ENCODE measurements at regions not wholly inside any gene's neighbourhood (a gene's known extent, or its start where the extent isn't known, plus 50 kb on each side); places are given as distances from the start of the nearest gene placed in this dataset.

GRCh38 chr4:188695261-188695660, 556.0 kb downstream of the TRIML1 start:
- no peak for TF ChIP-seq CTCF (IDR thresholded peaks at IDR 0.05; ENCODE audit: insufficient read depth, low read length, missing control alignments)
- H3K4me3 ChIP-seq (ENCODE audit: low read depth, low read length), result no peak overlapping the region
- POLR2A ChIA-PET, result no interaction called here
- DNase-seq (ENCODE audit: low read depth, low spot score), result no peak
- CTCF ChIA-PET, result no interaction called here

GRCh38 chr4:188697243-188697642, 558.0 kb downstream of the TRIML1 start:
- ChIA-PET POLR2A (no interaction called here), CTCF (interaction anchor here (1.0 kb wide), 1 partner anchor 46 kb away, joined by 3 read pairs; no protein-coding TSS in a partner anchor)
- DNase-seq (ENCODE audit: low read depth, low spot score), result no peak
- TF ChIP-seq CTCF (IDR thresholded peaks at IDR 0.05; ENCODE audit: insufficient read depth, low read length, missing control alignments), result no peak
- H3K4me3 ChIP-seq (ENCODE audit: low read depth, low read length), result no peak overlapping the region

- DNase-seq (ENCODE audit: low read depth, low spot score), result no peak
- no peak overlapping the region for H3K4me3 ChIP-seq (ENCODE audit: low read depth, low read length)
- TF ChIP-seq CTCF (IDR thresholded peaks at IDR 0.05; ENCODE audit: insufficient read depth, low read length, missing control alignments), result no peak
- ChIA-PET POLR2A (no interaction called here), CTCF (interaction anchor here (0.9 kb wide), 1 partner anchor 422 kb away, joined by 3 read pairs; no protein-coding TSS in a partner anchor)
Measured at GRCh38 chr4:188701952-188702351, 562.7 kb downstream of the TRIML1 start.

GRCh38 chr4:188704288-188704687, 565.0 kb downstream of the TRIML1 start:
- no peak for DNase-seq (ENCODE audit: low read depth, low spot score)
- ChIA-PET CTCF (no interaction called here), POLR2A (no interaction called here)
- H3K4me3 ChIP-seq (ENCODE audit: low read depth, low read length), result no peak overlapping the region
- no peak for TF ChIP-seq CTCF (IDR thresholded peaks at IDR 0.05; ENCODE audit: insufficient read depth, low read length, missing control alignments)

GRCh38 chr4:188707036-188707435, 567.8 kb downstream of the TRIML1 start:
- ChIA-PET POLR2A (no interaction called here), CTCF (no interaction called here)
- DNase-seq (ENCODE audit: low read depth, low spot score), result no peak
- H3K4me3 ChIP-seq (ENCODE audit: low read depth, low read length), result no peak overlapping the region
- TF ChIP-seq CTCF (IDR thresholded peaks at IDR 0.05; ENCODE audit: insufficient read depth, low read length, missing control alignments), result no peak

- ChIA-PET CTCF (no interaction called here), POLR2A (no interaction called here)
- TF ChIP-seq CTCF (IDR thresholded peaks at IDR 0.05; ENCODE audit: insufficient read depth, low read length, missing control alignments), result no peak
- no peak overlapping the region for H3K4me3 ChIP-seq (ENCODE audit: low read depth, low read length)
- no peak for DNase-seq (ENCODE audit: low read depth, low spot score)
Measured at GRCh38 chr4:188714501-188714900, 575.3 kb downstream of the TRIML1 start.
